ENCODE measurements at regions not wholly inside any gene's neighbourhood (a gene's known extent, or its start where the extent isn't known, plus 50 kb on each side); places are given as distances from the start of the nearest gene placed in this dataset.

GRCh38 chr4:132266374-132266773 is 882.7 kb upstream of the PCDH10 start:
- Histone ChIP-seq H3K4me1 (ENCODE audit: control insufficient read depth in 5 of 5, insufficient read depth in 5 of 5, low read length in 5 of 5) (peaks cover 0 to 18% (median 0%) of the 10 kb centered on the region in 5 donors), H3K9me3 (ENCODE audit: control insufficient read depth in 4 of 4, insufficient read depth in 3 of 4, low read length in 3 of 4) (no peaks in the 10 kb centered on the region), H3K27ac (ENCODE audit: low read depth in 1 of 2, low read length in 1 of 2) (no peak overlapping the region), H3K36me3 (ENCODE audit: control insufficient read depth in 4 of 4, insufficient read depth in 4 of 4, low read length in 4 of 4) (no peaks in the 10 kb centered on the region), H3K4me3 (no peak overlapping the region), H3K27me3 (ENCODE audit: control insufficient read depth in 3 of 3, insufficient read depth in 3 of 3, low read length in 2 of 3) (no peaks in the 10 kb centered on the region), H3K9ac (ENCODE audit: insufficient read depth in 1 of 2, low read length in 2 of 2) (peak overlapping the region in 1 of 2 donors; percentile 32)
- TF ChIP-seq CTCF (IDR thresholded peaks at IDR 0.05; ENCODE audit: control extremely low read depth, extremely low read depth) = no peak
- DNase-seq (peak in 1 of 3 donors; percentile 11), ATAC-seq (ENCODE audit: insufficient read depth, low FRiP score) (no peak)
- WGBS, 2 donors = 76 to 86% methylated on average over 3 of the region's 3 CpGs

GRCh38 chr4:132267321-132267720 is 881.8 kb upstream of the PCDH10 start:
- Histone ChIP-seq H3K4me3 (no peak overlapping the region), H3K9me3 (ENCODE audit: control insufficient read depth in 4 of 4, insufficient read depth in 3 of 4, low read length in 3 of 4) (no peaks in the 10 kb centered on the region), H3K36me3 (ENCODE audit: control insufficient read depth in 4 of 4, insufficient read depth in 4 of 4, low read length in 4 of 4) (no peaks in the 10 kb centered on the region), H3K27ac (ENCODE audit: low read depth in 1 of 2, low read length in 1 of 2) (no peak overlapping the region), H3K9ac (ENCODE audit: insufficient read depth in 1 of 2, low read length in 2 of 2) (no peak overlapping the region), H3K4me1 (ENCODE audit: control insufficient read depth in 5 of 5, insufficient read depth in 5 of 5, low read length in 5 of 5) (peaks cover 0 to 18% (median 0%) of the 10 kb centered on the region in 5 donors), H3K27me3 (ENCODE audit: control insufficient read depth in 3 of 3, insufficient read depth in 3 of 3, low read length in 2 of 3) (no peaks in the 10 kb centered on the region)
- WGBS, 2 donors = 87 to 89% methylated on average over 2 of the region's 2 CpGs
- no peak for ATAC-seq (ENCODE audit: insufficient read depth, low FRiP score)
- no peak for TF ChIP-seq CTCF (IDR thresholded peaks at IDR 0.05; ENCODE audit: control extremely low read depth, extremely low read depth)
- DNase-seq = no peak

DNA sequence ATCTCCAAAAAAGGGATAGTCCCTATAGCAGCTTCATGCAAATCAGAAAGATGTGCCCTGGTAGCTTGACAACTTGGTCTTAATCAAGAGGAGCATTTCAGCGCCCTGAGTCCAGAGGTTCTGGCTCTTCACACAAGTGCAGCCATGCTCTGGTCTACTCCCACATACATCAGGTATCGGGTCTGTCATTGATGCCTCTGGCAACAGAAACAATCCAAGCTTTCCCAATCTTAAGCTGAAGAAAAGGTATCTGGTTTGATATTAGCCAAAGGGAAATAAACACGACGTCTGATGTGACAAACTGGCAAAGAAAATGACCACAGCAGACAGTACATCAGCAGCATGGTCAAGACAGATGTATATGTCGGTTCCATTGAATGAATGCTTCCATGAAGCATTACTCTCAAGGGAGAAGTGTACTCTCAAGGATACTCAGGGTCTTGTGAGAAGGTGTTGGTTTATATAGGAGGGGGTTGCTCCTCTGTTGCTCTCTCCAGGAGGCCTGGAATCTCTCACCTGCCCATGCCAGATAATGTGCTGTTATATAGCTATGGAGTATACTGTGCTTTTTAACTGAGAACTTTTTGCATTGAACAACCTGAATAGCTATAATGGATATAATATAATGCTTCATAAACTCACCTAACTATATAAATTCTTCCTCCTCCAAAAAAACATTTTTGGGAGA is 879.6 kb upstream of the PCDH10 start:
- no peaks in the 10 kb centered on the region for H3K27me3 ChIP-seq (ENCODE audit: control insufficient read depth in 3 of 3, insufficient read depth in 3 of 3, low read length in 2 of 3)
- TF ChIP-seq CTCF (IDR thresholded peaks at IDR 0.05; ENCODE audit: control extremely low read depth, extremely low read depth) = no peak
- H3K27ac ChIP-seq (ENCODE audit: low read depth in 1 of 2, low read length in 1 of 2) = no peak overlapping the region
- ATAC-seq (ENCODE audit: insufficient read depth, low FRiP score) (no peak), DNase-seq (no peak)
- no peak overlapping the region for H3K4me3 ChIP-seq
- 85 to 89% methylated on average over 5 of the region's 5 CpGs for WGBS, 2 donors
- H3K36me3 ChIP-seq (ENCODE audit: control insufficient read depth in 4 of 4, insufficient read depth in 4 of 4, low read length in 4 of 4) = no peaks in the 10 kb centered on the region
- no peak overlapping the region for H3K9ac ChIP-seq (ENCODE audit: insufficient read depth in 1 of 2, low read length in 2 of 2)
- H3K9me3 ChIP-seq (ENCODE audit: control insufficient read depth in 4 of 4, insufficient read depth in 3 of 4, low read length in 3 of 4) = no peaks in the 10 kb centered on the region
- peaks cover 0 to 9% (median 0%) of the 10 kb centered on the region in 5 donors for H3K4me1 ChIP-seq (ENCODE audit: control insufficient read depth in 5 of 5, insufficient read depth in 5 of 5, low read length in 5 of 5)
